ENCODE measurements at regions not wholly inside any gene's neighbourhood (a gene's known extent, or its start where the extent isn't known, plus 50 kb on each side); places are given as distances from the start of the nearest gene placed in this dataset.

- H3K79me1 ChIP-seq (replicated peaks; ENCODE audit: low read length, poor library complexity, severe bottlenecking), result no peaks in the 10 kb centered on the region
- no peak overlapping the region for H3K4ac ChIP-seq (ENCODE audit: low read depth in 1 of 2, low read length in 2 of 2)
- H3K36me3 ChIP-seq (ENCODE audit: control insufficient read depth in 1 of 2, insufficient read depth in 2 of 2, low read depth in 1 of 2, low read length in 2 of 2), result no peaks in the 10 kb centered on the region
- H4K8ac ChIP-seq (ENCODE audit: low read length), result no peak overlapping the region
- no peak overlapping the region for H2AFZ ChIP-seq (ENCODE audit: low read depth, low read length)
- no peak overlapping the region for H2AK5ac ChIP-seq (ENCODE audit: low read length, severe bottlenecking)
- H3K18ac ChIP-seq (ENCODE audit: low read depth in 1 of 2, low read length in 2 of 2), result no peak overlapping the region
- no peak overlapping the region for H3K27ac ChIP-seq (ENCODE audit: low read length, poor library complexity, severe bottlenecking)
- no peak overlapping the region for H2BK5ac ChIP-seq (ENCODE audit: low read depth, low read length, poor library complexity, severe bottlenecking)
- H3K14ac ChIP-seq (ENCODE audit: low read length in 2 of 2), result no peak overlapping the region
- no peak for DNase-seq
- no peaks in the 10 kb centered on the region for H3K4me1 ChIP-seq (ENCODE audit: control insufficient read depth, insufficient read depth, low read depth, low read length)
- no peak overlapping the region for H3K23ac ChIP-seq (ENCODE audit: low read length in 2 of 2)
- no peak overlapping the region for H3K4me3 ChIP-seq (ENCODE audit: insufficient read depth in 1 of 2, low read depth in 1 of 2, low read length in 2 of 2)
- 73% methylated on average over 4 of the region's 4 CpGs for WGBS
- H2BK12ac ChIP-seq (ENCODE audit: low read length in 2 of 2), result no peak overlapping the region
- H3K9me3 ChIP-seq (ENCODE audit: control insufficient read depth, low read length), result no peaks in the 10 kb centered on the region
- H4K91ac ChIP-seq (ENCODE audit: low read length), result no peak overlapping the region
- H3K9ac ChIP-seq (ENCODE audit: low read length), result no peak overlapping the region
- H3K27me3 ChIP-seq (ENCODE audit: control insufficient read depth in 1 of 2, insufficient read depth in 1 of 2, low read length in 2 of 2), result no peaks in the 10 kb centered on the region
- no peak overlapping the region for H2BK15ac ChIP-seq (ENCODE audit: low read depth, poor library complexity, severe bottlenecking)
- no peak overlapping the region for H2BK120ac ChIP-seq (ENCODE audit: low read depth, low read length)
- H3K4me2 ChIP-seq (ENCODE audit: low read length, poor library complexity, severe bottlenecking), result no peak overlapping the region
These were observed 392.1 kb downstream of the RAD51AP2 start for GRCh38 chr2:17125989-17126620.

GRCh38 chr2:17124575-17125318 is 393.5 kb downstream of the RAD51AP2 start:
- Histone ChIP-seq H3K23ac (ENCODE audit: low read length in 2 of 2) (no peak overlapping the region), H2BK15ac (ENCODE audit: low read depth, poor library complexity, severe bottlenecking) (no peak overlapping the region), H2AFZ (ENCODE audit: low read depth, low read length) (no peak overlapping the region), H3K4me3 (ENCODE audit: insufficient read depth in 1 of 2, low read depth in 1 of 2, low read length in 2 of 2) (no peak overlapping the region), H3K4me2 (ENCODE audit: low read length, poor library complexity, severe bottlenecking) (no peak overlapping the region), H3K36me3 (ENCODE audit: control insufficient read depth in 1 of 2, insufficient read depth in 2 of 2, low read depth in 1 of 2, low read length in 2 of 2) (no peaks in the 10 kb centered on the region), H3K9ac (ENCODE audit: low read length) (no peak overlapping the region), H2AK5ac (ENCODE audit: low read length, severe bottlenecking) (no peak overlapping the region), H4K91ac (ENCODE audit: low read length) (no peak overlapping the region), H4K8ac (ENCODE audit: low read length) (no peak overlapping the region), H3K14ac (ENCODE audit: low read length in 2 of 2) (no peak overlapping the region), H3K18ac (ENCODE audit: low read depth in 1 of 2, low read length in 2 of 2) (no peak overlapping the region), H3K27me3 (ENCODE audit: control insufficient read depth in 1 of 2, insufficient read depth in 1 of 2, low read length in 2 of 2) (no peaks in the 10 kb centered on the region), H3K9me3 (ENCODE audit: control insufficient read depth, low read length) (no peaks in the 10 kb centered on the region), H3K4me1 (ENCODE audit: control insufficient read depth, insufficient read depth, low read depth, low read length) (no peaks in the 10 kb centered on the region), H2BK12ac (ENCODE audit: low read length in 2 of 2) (no peak overlapping the region), H3K27ac (ENCODE audit: low read length, poor library complexity, severe bottlenecking) (no peak overlapping the region), H2BK120ac (ENCODE audit: low read depth, low read length) (no peak overlapping the region), H3K79me1 (replicated peaks; ENCODE audit: low read length, poor library complexity, severe bottlenecking) (no peaks in the 10 kb centered on the region), H3K4ac (ENCODE audit: low read depth in 1 of 2, low read length in 2 of 2) (no peak overlapping the region), H2BK5ac (ENCODE audit: low read depth, low read length, poor library complexity, severe bottlenecking) (no peak overlapping the region)
- DNase-seq, result no peak
- no CpG with 5 or more reads among the region's 1 CpG for WGBS

GRCh38 chr2:17122887-17123501 is 395.2 kb downstream of the RAD51AP2 start:
- no peak overlapping the region for H3K4me3 ChIP-seq (ENCODE audit: insufficient read depth in 1 of 2, low read depth in 1 of 2, low read length in 2 of 2)
- no peaks in the 10 kb centered on the region for H3K9me3 ChIP-seq (ENCODE audit: control insufficient read depth, low read length)
- H4K8ac ChIP-seq (ENCODE audit: low read length), result no peak overlapping the region
- no peak overlapping the region for H3K4me2 ChIP-seq (ENCODE audit: low read length, poor library complexity, severe bottlenecking)
- no peaks in the 10 kb centered on the region for H3K36me3 ChIP-seq (ENCODE audit: control insufficient read depth in 1 of 2, insufficient read depth in 2 of 2, low read depth in 1 of 2, low read length in 2 of 2)
- H3K18ac ChIP-seq (ENCODE audit: low read depth in 1 of 2, low read length in 2 of 2), result no peak overlapping the region
- no peaks in the 10 kb centered on the region for H3K79me1 ChIP-seq (replicated peaks; ENCODE audit: low read length, poor library complexity, severe bottlenecking)
- H3K27me3 ChIP-seq (ENCODE audit: control insufficient read depth in 1 of 2, insufficient read depth in 1 of 2, low read length in 2 of 2), result no peaks in the 10 kb centered on the region
- no peak overlapping the region for H3K9ac ChIP-seq (ENCODE audit: low read length)
- no peaks in the 10 kb centered on the region for H3K4me1 ChIP-seq (ENCODE audit: control insufficient read depth, insufficient read depth, low read depth, low read length)
- WGBS, result 74% methylated on average over 6 of the region's 7 CpGs
- no peak overlapping the region for H3K4ac ChIP-seq (ENCODE audit: low read depth in 1 of 2, low read length in 2 of 2)
- no peak overlapping the region for H3K23ac ChIP-seq (ENCODE audit: low read length in 2 of 2)
- no peak overlapping the region for H4K91ac ChIP-seq (ENCODE audit: low read length)
- no peak overlapping the region for H3K27ac ChIP-seq (ENCODE audit: low read length, poor library complexity, severe bottlenecking)
- H2BK15ac ChIP-seq (ENCODE audit: low read depth, poor library complexity, severe bottlenecking), result no peak overlapping the region
- no peak overlapping the region for H2AFZ ChIP-seq (ENCODE audit: low read depth, low read length)
- no peak overlapping the region for H2BK120ac ChIP-seq (ENCODE audit: low read depth, low read length)
- DNase-seq, result no peak
- H3K14ac ChIP-seq (ENCODE audit: low read length in 2 of 2), result no peak overlapping the region
- H2AK5ac ChIP-seq (ENCODE audit: low read length, severe bottlenecking), result no peak overlapping the region
- H2BK12ac ChIP-seq (ENCODE audit: low read length in 2 of 2), result no peak overlapping the region
- no peak overlapping the region for H2BK5ac ChIP-seq (ENCODE audit: low read depth, low read length, poor library complexity, severe bottlenecking)

GRCh38 chr2:17115466-17115865 is 402.8 kb downstream of the RAD51AP2 start:
- H2AFZ ChIP-seq (ENCODE audit: low read depth, low read length), result no peak overlapping the region
- no peak overlapping the region for H2BK15ac ChIP-seq (ENCODE audit: low read depth, poor library complexity, severe bottlenecking)
- H3K4ac ChIP-seq (ENCODE audit: low read depth in 1 of 2, low read length in 2 of 2), result no peak overlapping the region
- no peaks in the 10 kb centered on the region for H3K79me1 ChIP-seq (replicated peaks; ENCODE audit: low read length, poor library complexity, severe bottlenecking)
- H3K4me1 ChIP-seq (ENCODE audit: control insufficient read depth, insufficient read depth, low read depth, low read length), result no peaks in the 10 kb centered on the region
- H3K9me3 ChIP-seq (ENCODE audit: control insufficient read depth, low read length), result no peaks in the 10 kb centered on the region
- no peak for DNase-seq
- H2BK5ac ChIP-seq (ENCODE audit: low read depth, low read length, poor library complexity, severe bottlenecking), result no peak overlapping the region
- H3K4me3 ChIP-seq (ENCODE audit: insufficient read depth in 1 of 2, low read depth in 1 of 2, low read length in 2 of 2), result no peak overlapping the region
- H3K23ac ChIP-seq (ENCODE audit: low read length in 2 of 2), result no peak overlapping the region
- H3K27me3 ChIP-seq (ENCODE audit: control insufficient read depth in 1 of 2, insufficient read depth in 1 of 2, low read length in 2 of 2), result no peaks in the 10 kb centered on the region
- H3K4me2 ChIP-seq (ENCODE audit: low read length, poor library complexity, severe bottlenecking), result no peak overlapping the region
- H4K8ac ChIP-seq (ENCODE audit: low read length), result no peak overlapping the region
- H3K27ac ChIP-seq (ENCODE audit: low read length, poor library complexity, severe bottlenecking), result no peak overlapping the region
- H4K91ac ChIP-seq (ENCODE audit: low read length), result no peak overlapping the region
- H2BK120ac ChIP-seq (ENCODE audit: low read depth, low read length), result no peak overlapping the region
- no peak overlapping the region for H3K9ac ChIP-seq (ENCODE audit: low read length)
- H3K18ac ChIP-seq (ENCODE audit: low read depth in 1 of 2, low read length in 2 of 2), result no peak overlapping the region
- H3K36me3 ChIP-seq (ENCODE audit: control insufficient read depth in 1 of 2, insufficient read depth in 2 of 2, low read depth in 1 of 2, low read length in 2 of 2), result no peaks in the 10 kb centered on the region
- H3K14ac ChIP-seq (ENCODE audit: low read length in 2 of 2), result no peak overlapping the region
- no CpG with 5 or more reads among the region's 1 CpG for WGBS
- no peak overlapping the region for H2AK5ac ChIP-seq (ENCODE audit: low read length, severe bottlenecking)
- no peak overlapping the region for H2BK12ac ChIP-seq (ENCODE audit: low read length in 2 of 2)

Measured in mesenchymal stem cell (in vitro differentiated cells and primary cell).